Right cardiac atrium (tissue), 5 donors: ENCODE measurements at regions not wholly inside any gene's neighbourhood (a gene's known extent, or its start where the extent isn't known, plus 50 kb on each side); places are given as distances from the start of the nearest gene placed in this dataset.

Experiments used
- ATAC-seq, 2 donors: fragments of 200-7000 bp; cut with Tn5 transposase; one replicate each; pipeline versions ENCODE4 v1.8.0 to v1.9.1; 2020; ENCODE audit warnings: moderate library complexity in 2 of 2, mild to moderate bottlenecking in 1 of 2
- DNase-seq, 3 donors: peaks; one replicate each; pipeline ENCODE4 v3.0.0-alpha.2; 2020
- H3K27ac ChIP-seq: one replicate; pipeline ENCODE4 v1.5.1; 2013; ENCODE audit warnings: mild to moderate bottlenecking, low read length, control low read depth, moderate library complexity
- H3K27me3 ChIP-seq: one replicate; pipeline ENCODE4 v1.6.1; 2013; ENCODE audit not compliant: control insufficient read depth, insufficient read depth
- H3K4me1 ChIP-seq: one replicate; pipeline ENCODE4 v1.6.1; 2013; ENCODE audit warnings: low read length; ENCODE audit not compliant: control insufficient read depth, insufficient read depth
- H3K4me3 ChIP-seq: one replicate; pipeline ENCODE4 v1.5.1; 2013; ENCODE audit warnings: low read length, control low read depth
- H3K9me3 ChIP-seq: one replicate; pipeline ENCODE4 v1.6.1; 2013; ENCODE audit warnings: low read length; ENCODE audit not compliant: control insufficient read depth
- WGBS: extraction: QIAGEN DNeasy Blood & Tissue Kit; methylation state at CpG from one replicate; pipeline ENCODE4 v1.1.7; 2013; 5-methylcytosine and 5-hydroxymethylcytosine counted together
- intact Hi-C, 4 donors: fragments of 100-400 bp; cut with DNase I; formaldehyde crosslinking; loops; one replicate each; pipeline versions ENCODE4 v1.11.0 to v1.14.0; 2022 to 2023
- donor health status: healthy with polysubstance abuse.
- donor health status: DM: no; HTN: yes; CAD: no.
- donor health status: DM: no; HTN: no; CAD: no.
- donor health status: DM: no; HTN: yes; CAD: no; lungs with severe emphysema.
- donor health status: DM: yes; HTN: yes; CAD: no.

GRCh38 chr22:27466229-27466628 is 335.3 kb downstream of the MN1 start:
- intact Hi-C loops, result no loop called here
- no peaks in the 10 kb centered on the region for H3K4me1 ChIP-seq
- no peak for DNase-seq
- ATAC-seq, result no peak
- no peak overlapping the region for H3K4me3 ChIP-seq
- H3K27ac ChIP-seq, result no peak overlapping the region
- WGBS, result 71% methylated on average over 2 of the region's 2 CpGs
- no peaks in the 10 kb centered on the region for H3K27me3 ChIP-seq
- no peaks in the 10 kb centered on the region for H3K9me3 ChIP-seq

GRCh38 chr22:27466778-27467438 is 334.6 kb downstream of the MN1 start:
- Histone ChIP-seq H3K27ac (no peak overlapping the region), H3K9me3 (no peaks in the 10 kb centered on the region), H3K27me3 (no peaks in the 10 kb centered on the region), H3K4me1 (no peaks in the 10 kb centered on the region), H3K4me3 (no peak overlapping the region)
- 77% methylated on average over 7 of the region's 7 CpGs for WGBS
- DNase-seq (no peak), ATAC-seq (peak in 1 of 2 donors; percentile 9)
- intact Hi-C loops, result no loop called here

- Histone ChIP-seq H3K4me3 (no peak overlapping the region), H3K9me3 (no peaks in the 10 kb centered on the region), H3K4me1 (no peaks in the 10 kb centered on the region), H3K27me3 (no peaks in the 10 kb centered on the region), H3K27ac (no peak overlapping the region)
- intact Hi-C loops, result no loop called here
- no peak for DNase-seq
- 64% methylated on average over 10 of the region's 10 CpGs for WGBS
- ATAC-seq, result no peak
Observed at GRCh38 chr22:27467711-27468110, 333.8 kb downstream of the MN1 start.

- no peak overlapping the region for H3K4me3 ChIP-seq
- no peaks in the 10 kb centered on the region for H3K9me3 ChIP-seq
- H3K4me1 ChIP-seq, result no peaks in the 10 kb centered on the region
- DNase-seq, result no peak
- no peaks in the 10 kb centered on the region for H3K27me3 ChIP-seq
- intact Hi-C loops, result no loop called here
- H3K27ac ChIP-seq, result no peak overlapping the region
- no peak for ATAC-seq
- WGBS, result 93% methylated on average over 3 of the region's 3 CpGs
Observed at GRCh38 chr22:27468712-27469111, 332.8 kb downstream of the MN1 start.

- no peak for ATAC-seq
- H3K9me3 ChIP-seq, result no peaks in the 10 kb centered on the region
- no peak overlapping the region for H3K4me3 ChIP-seq
- H3K27me3 ChIP-seq, result no peaks in the 10 kb centered on the region
- DNase-seq, result no peak
- no peak overlapping the region for H3K27ac ChIP-seq
- WGBS, result 86% methylated on average over 2 of the region's 2 CpGs
- intact Hi-C loops, result no loop called here
- H3K4me1 ChIP-seq, result no peaks in the 10 kb centered on the region
Observed at GRCh38 chr22:27470169-27470772, 331.3 kb downstream of the MN1 start.

GRCh38 chr22:27472975-27473374 is 328.6 kb downstream of the MN1 start:
- DNase-seq, result no peak
- Histone ChIP-seq H3K4me1 (no peaks in the 10 kb centered on the region), H3K27ac (no peak overlapping the region), H3K9me3 (no peaks in the 10 kb centered on the region), H3K4me3 (no peak overlapping the region), H3K27me3 (no peaks in the 10 kb centered on the region)
- ATAC-seq, result no peak
- 51% methylated on average over 4 of the region's 4 CpGs for WGBS
- intact Hi-C loops, result no loop called here

- Histone ChIP-seq H3K9me3 (no peaks in the 10 kb centered on the region), H3K4me1 (no peaks in the 10 kb centered on the region), H3K4me3 (no peak overlapping the region), H3K27me3 (no peaks in the 10 kb centered on the region), H3K27ac (no peak overlapping the region)
- DNase-seq, result no peak
- no peak for ATAC-seq
- intact Hi-C loops, result no loop called here
- WGBS, result 88% methylated on average over 3 of the region's 3 CpGs
Observed at GRCh38 chr22:27473533-27473932, 328.0 kb downstream of the MN1 start.

GRCh38 chr22:27474112-27474571 is 327.4 kb downstream of the MN1 start:
- intact Hi-C loops, result no loop called here
- no peaks in the 10 kb centered on the region for H3K27me3 ChIP-seq
- no peaks in the 10 kb centered on the region for H3K4me1 ChIP-seq
- H3K9me3 ChIP-seq, result no peaks in the 10 kb centered on the region
- WGBS, result 83% methylated on average over 9 of the region's 9 CpGs
- no peak overlapping the region for H3K27ac ChIP-seq
- ATAC-seq, result no peak
- H3K4me3 ChIP-seq, result no peak overlapping the region
- no peak for DNase-seq

- intact Hi-C loops, result no loop called here
- WGBS, result 36% methylated on average over 12 of the region's 12 CpGs
- DNase-seq (no peak), ATAC-seq (peak in 1 of 2 donors; percentile 20)
- no peaks in the 10 kb centered on the region for H3K27me3 ChIP-seq
- H3K27ac ChIP-seq, result no peak overlapping the region
- no peak overlapping the region for H3K4me3 ChIP-seq
- no peaks in the 10 kb centered on the region for H3K4me1 ChIP-seq
- H3K9me3 ChIP-seq, result no peaks in the 10 kb centered on the region
Observed at GRCh38 chr22:27474711-27475547, 326.6 kb downstream of the MN1 start.

- 48% methylated on average over 3 of the region's 3 CpGs for WGBS
- H3K27me3 ChIP-seq, result no peaks in the 10 kb centered on the region
Observed at GRCh38 chr22:27475548-27475897, 326.0 kb downstream of the MN1 start.

GRCh38 chr22:27476318-27476717 is 325.2 kb downstream of the MN1 start:
- 93% methylated on average over 11 of the region's 11 CpGs for WGBS
- no peak for ATAC-seq
- intact Hi-C loops, result no loop called here

More at GRCh38 chr22:27475548-27475897, 326.0 kb downstream of the MN1 start:
- DNase-seq, result no peak
- Histone ChIP-seq H3K4me1 (no peaks in the 10 kb centered on the region), H3K27ac (no peak overlapping the region), H3K4me3 (no peak overlapping the region), H3K9me3 (no peaks in the 10 kb centered on the region)
- intact Hi-C loops, result no loop called here
- no peak for ATAC-seq

More at GRCh38 chr22:27476318-27476717, 325.2 kb downstream of the MN1 start:
- no peak overlapping the region for H3K4me3 ChIP-seq
- DNase-seq, result no peak
- no peaks in the 10 kb centered on the region for H3K4me1 ChIP-seq
- H3K27me3 ChIP-seq, result no peaks in the 10 kb centered on the region
- H3K9me3 ChIP-seq, result no peaks in the 10 kb centered on the region
- no peak overlapping the region for H3K27ac ChIP-seq
